ENCODE measurements at regions not wholly inside any gene's neighbourhood (a gene's known extent, or its start where the extent isn't known, plus 50 kb on each side); places are given as distances from the start of the nearest gene placed in this dataset.

DNA sequence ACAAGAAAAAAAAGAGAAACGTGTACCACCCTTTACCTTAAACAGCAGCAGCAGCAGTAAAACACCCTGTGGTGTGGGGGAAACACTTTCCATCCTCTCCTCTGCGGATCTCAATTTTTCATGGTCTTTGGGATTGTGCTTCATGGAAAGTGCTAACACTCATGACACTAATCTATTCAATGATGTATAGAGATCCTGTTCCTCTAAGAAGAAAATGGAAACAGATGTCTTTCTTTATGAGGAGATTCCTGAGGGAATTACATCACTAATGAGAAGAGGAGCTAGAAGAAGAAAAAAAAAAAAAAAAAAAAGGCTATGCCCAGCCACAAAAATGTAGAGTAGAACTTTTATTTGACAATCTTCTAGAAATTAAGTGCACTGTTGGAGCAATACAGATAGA, 62.9 kb upstream of the NDST3 start:
- no peak for DNase-seq

- peak; percentile 29 for DNase-seq
Measured at GRCh38 chr4:117983541-117984365, 50.5 kb upstream of the NDST3 start.

- no peak for DNase-seq
Measured at GRCh38 chr4:117984366-117984680, 50.0 kb upstream of the NDST3 start.

Measured in NCI-H510A treated with DMSO at 0.1 percent for 48 hours (cell line).